Hippocampal formation (tissue), 2 donors: ENCODE measurements at regions not wholly inside any gene's neighbourhood (a gene's known extent, or its start where the extent isn't known, plus 50 kb on each side); places are given as distances from the start of the nearest gene placed in this dataset.

ENCODE experiments used
- DNase-seq, 2 donors: peaks; one replicate each; lab custom pipeline; 2025; lab: John Stamatoyannopoulos, UW

GRCh38 chr7:153385502-153385901 is 626.0 kb downstream of the ACTR3B start:
- no peak for DNase-seq

- DNase-seq, result no peak
Measured at GRCh38 chr7:153386556-153386955, 627.0 kb downstream of the ACTR3B start.

- no peak for DNase-seq
Measured at GRCh38 chr7:153388611-153389010, 629.1 kb downstream of the ACTR3B start.

GRCh38 chr7:153389261-153389660 is 629.7 kb downstream of the ACTR3B start:
- no peak for DNase-seq

GRCh38 chr7:153390955-153391354 is 631.4 kb downstream of the ACTR3B start:
- DNase-seq, result no peak

GRCh38 chr7:153392726-153393125 is 633.2 kb downstream of the ACTR3B start:
- no peak for DNase-seq

GRCh38 chr7:153393666-153394065 is 634.1 kb downstream of the ACTR3B start:
- no peak for DNase-seq

- DNase-seq, result no peak
Measured at GRCh38 chr7:153396475-153396874, 636.9 kb downstream of the ACTR3B start.

GRCh38 chr7:153397459-153397858 is 637.9 kb downstream of the ACTR3B start:
- DNase-seq, result no peak

- DNase-seq, result no peak
Measured at GRCh38 chr7:153397906-153398305, 638.4 kb downstream of the ACTR3B start.

- DNase-seq, result no peak
Measured at GRCh38 chr7:153398370-153398769, 638.8 kb downstream of the ACTR3B start.

GRCh38 chr7:153398789-153399553 is 639.4 kb downstream of the ACTR3B start:
- no peak for DNase-seq

GRCh38 chr7:153399554-153399940 is 640.0 kb downstream of the ACTR3B start:
- no peak for DNase-seq

GRCh38 chr7:153400735-153401593 is 641.4 kb downstream of the ACTR3B start:
- no peak for DNase-seq

GRCh38 chr7:153401795-153402720 is 642.5 kb downstream of the ACTR3B start:
- no peak for DNase-seq

GRCh38 chr7:153402721-153403541 is 643.4 kb downstream of the ACTR3B start:
- no peak for DNase-seq

GRCh38 chr7:153404124-153404523 is 644.6 kb downstream of the ACTR3B start:
- no peak for DNase-seq

- DNase-seq, result no peak
Measured at GRCh38 chr7:153404781-153405279, 645.3 kb downstream of the ACTR3B start.

- DNase-seq, result no peak
Measured at GRCh38 chr7:153405704-153406485, 646.3 kb upstream of the DPP6 start.

- no peak for DNase-seq
Measured at GRCh38 chr7:153406486-153406872, 645.7 kb upstream of the DPP6 start.
